ENCODE measurements at regions not wholly inside any gene's neighbourhood (a gene's known extent, or its start where the extent isn't known, plus 50 kb on each side); places are given as distances from the start of the nearest gene placed in this dataset.

DNA sequence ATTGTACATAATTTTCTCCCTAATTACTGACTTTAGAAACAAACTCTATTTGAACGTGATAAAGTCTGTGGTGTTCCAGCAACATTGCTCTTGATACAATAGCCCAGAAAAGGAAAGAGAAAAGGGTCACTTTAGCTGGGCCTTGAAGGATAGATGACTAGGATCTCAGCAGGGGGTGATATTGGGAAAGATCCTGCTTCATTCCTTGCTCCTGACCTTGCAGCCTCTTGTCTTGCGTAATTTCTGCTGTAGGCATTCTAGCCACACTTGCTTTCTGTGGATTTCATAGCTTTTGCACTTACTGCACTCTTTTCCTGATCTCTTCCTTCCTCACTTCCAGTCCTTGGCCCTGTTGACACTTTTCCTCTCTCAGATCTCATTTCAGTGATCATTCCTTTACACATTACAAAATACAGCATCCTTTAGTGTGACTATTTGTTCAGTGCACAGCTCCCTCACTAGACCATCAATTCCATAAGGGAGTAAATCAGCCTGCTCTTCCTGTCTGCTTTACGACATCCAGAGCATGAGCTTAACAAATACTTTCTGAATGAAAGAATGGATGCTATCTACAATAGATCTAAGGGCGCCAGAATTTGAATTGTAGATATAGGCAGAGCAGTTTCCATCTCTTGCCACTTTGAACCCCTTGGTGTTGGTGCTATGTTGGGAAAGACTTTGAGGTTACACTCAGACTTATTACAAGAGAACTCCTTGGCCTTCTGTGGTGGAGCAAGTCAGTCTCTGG, 559.6 kb upstream of the MDFIC2 start:
- CTCF ChIA-PET, result interaction anchor here (1.0 kb wide), 1 partner anchor 155 kb away, joined by 3 read pairs; no protein-coding TSS in a partner anchor
- Histone ChIP-seq H3K9me1 (replicated peaks; ENCODE audit: control insufficient read depth, extremely low read depth, insufficient read depth, low read length) (no peaks in the 10 kb centered on the region), H3K4me3 (replicated peaks in 1 of 3; ENCODE audit: insufficient read depth in 1 of 3, low read depth in 1 of 3, low read length in 3 of 3) (no peak overlapping the region), H3K36me3 (ENCODE audit: control insufficient read depth in 2 of 2, extremely low read depth in 1 of 2, insufficient read depth in 2 of 2, low read length in 2 of 2) (no peaks in the 10 kb centered on the region), H3K4me1 (ENCODE audit: control insufficient read depth, extremely low read depth, insufficient read depth, low read length) (no peaks in the 10 kb centered on the region), H3K79me2 (ENCODE audit: control insufficient read depth, insufficient read depth, low read length) (no peaks in the 10 kb centered on the region), H3K27me3 (ENCODE audit: control insufficient read depth in 2 of 2, insufficient read depth in 2 of 2, low read length in 2 of 2) (no peaks in the 10 kb centered on the region), H3K4me2 (ENCODE audit: insufficient read depth, low read length) (no peak overlapping the region), H4K20me1 (replicated peaks; ENCODE audit: control insufficient read depth, extremely low read depth, insufficient read depth, low read length) (no peaks in the 10 kb centered on the region), H3K9me3 (replicated peaks; ENCODE audit: control insufficient read depth, insufficient read depth, low read length) (no peaks in the 10 kb centered on the region), H3K9ac (replicated peaks; ENCODE audit: extremely low read depth, insufficient read depth, low read length) (no peak overlapping the region), H2AFZ (ENCODE audit: low read depth, low read length) (no peak overlapping the region), H3K27ac (ENCODE audit: insufficient read depth, low read depth, low read length) (no peak overlapping the region)
- no peak for TF ChIP-seq FOS (IDR thresholded peaks at IDR 0.05; ENCODE audit: borderline replicate concordance, insufficient read depth, low read length)
- TF ChIP-seq, protein P1, sequence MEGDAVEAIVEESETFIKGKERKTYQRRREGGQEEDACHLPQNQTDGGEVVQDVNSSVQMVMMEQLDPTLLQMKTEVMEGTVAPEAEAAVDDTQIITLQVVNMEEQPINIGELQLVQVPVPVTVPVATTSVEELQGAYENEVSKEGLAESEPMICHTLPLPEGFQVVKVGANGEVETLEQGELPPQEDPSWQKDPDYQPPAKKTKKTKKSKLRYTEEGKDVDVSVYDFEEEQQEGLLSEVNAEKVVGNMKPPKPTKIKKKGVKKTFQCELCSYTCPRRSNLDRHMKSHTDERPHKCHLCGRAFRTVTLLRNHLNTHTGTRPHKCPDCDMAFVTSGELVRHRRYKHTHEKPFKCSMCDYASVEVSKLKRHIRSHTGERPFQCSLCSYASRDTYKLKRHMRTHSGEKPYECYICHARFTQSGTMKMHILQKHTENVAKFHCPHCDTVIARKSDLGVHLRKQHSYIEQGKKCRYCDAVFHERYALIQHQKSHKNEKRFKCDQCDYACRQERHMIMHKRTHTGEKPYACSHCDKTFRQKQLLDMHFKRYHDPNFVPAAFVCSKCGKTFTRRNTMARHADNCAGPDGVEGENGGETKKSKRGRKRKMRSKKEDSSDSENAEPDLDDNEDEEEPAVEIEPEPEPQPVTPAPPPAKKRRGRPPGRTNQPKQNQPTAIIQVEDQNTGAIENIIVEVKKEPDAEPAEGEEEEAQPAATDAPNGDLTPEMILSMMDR (IDR thresholded peaks at IDR 0.05; ENCODE audit: extremely low read depth in 1 of 2, insufficient read depth in 1 of 2, low read depth in 1 of 2, low read length in 2 of 2), result no peak
- intact Hi-C loops (cut with micrococcal nuclease), result no loop called here
- dilution Hi-C loops (cut with MboI; ENCODE audit: extremely low pct_ligation_motif_present, low sequenced_read_pairs), result no loop called here
- FAIRE-seq, result no peak
- DNase-seq (ENCODE audit: low read depth, low spot score), result no peak
- no TSS peak for BruUV-seq (replicated peaks)
- POLR2A ChIA-PET, result no interaction called here

DNA sequence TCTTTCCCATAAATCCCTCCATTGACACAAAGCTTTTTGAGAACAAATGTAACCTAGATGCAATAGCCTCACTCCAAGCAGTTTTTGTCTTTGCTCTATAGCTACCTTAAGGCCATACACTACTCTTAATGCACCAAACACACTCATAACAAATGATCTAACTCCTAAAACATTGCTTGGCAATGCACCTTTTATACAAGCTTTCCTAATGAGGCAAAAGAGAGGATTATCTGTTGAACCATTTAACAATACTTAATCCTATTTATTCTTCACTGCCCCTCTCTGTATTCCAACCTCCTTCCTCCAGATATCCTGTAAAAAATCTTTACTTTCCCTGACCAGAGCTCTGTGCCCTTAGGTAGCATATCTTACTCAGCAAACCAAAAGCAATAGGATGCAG, 558.1 kb upstream of the MDFIC2 start:
- TF ChIP-seq POLR2A (IDR thresholded peaks at IDR 0.05; ENCODE audit: low read depth, low read length) (no peak), POLR2AphosphoS5 (IDR thresholded peaks at IDR 0.05; ENCODE audit: insufficient read depth, low read depth, low read length) (no peak), MYC (IDR thresholded peaks at IDR 0.05; ENCODE audit: low read depth, low read length) (no peak), FOS (IDR thresholded peaks at IDR 0.05; ENCODE audit: borderline replicate concordance, insufficient read depth, low read length) (no peak), EZH2 (IDR thresholded peaks at IDR 0.05; ENCODE audit: borderline replicate concordance, low read depth, low read length, severe bottlenecking) (no peak), GATA2 (IDR thresholded peaks at IDR 0.05; ENCODE audit: insufficient read depth, insufficient read length, low read depth, low read length) (no peak), JUN (IDR thresholded peaks at IDR 0.05; ENCODE audit: borderline replicate concordance, insufficient read depth, insufficient read length, low read depth) (no peak)
- TF ChIP-seq, protein P2, sequence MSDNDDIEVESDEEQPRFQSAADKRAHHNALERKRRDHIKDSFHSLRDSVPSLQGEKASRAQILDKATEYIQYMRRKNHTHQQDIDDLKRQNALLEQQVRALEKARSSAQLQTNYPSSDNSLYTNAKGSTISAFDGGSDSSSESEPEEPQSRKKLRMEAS (IDR thresholded peaks at IDR 0.05; ENCODE audit: insufficient read depth, insufficient read length), result no peak
- TF ChIP-seq, protein P1 (IDR thresholded peaks at IDR 0.05; ENCODE audit: extremely low read depth in 1 of 2, insufficient read depth in 1 of 2, low read depth in 1 of 2, low read length in 2 of 2), result no peak
- no peak overlapping the region for H2AFZ ChIP-seq (ENCODE audit: low read depth, low read length)
- no peaks in the 10 kb centered on the region for H3K79me2 ChIP-seq (ENCODE audit: control insufficient read depth, insufficient read depth, low read length)
- POLR2A ChIA-PET, result no interaction called here
- H3K9me3 ChIP-seq (replicated peaks; ENCODE audit: control insufficient read depth, insufficient read depth, low read length), result no peaks in the 10 kb centered on the region
- CTCF ChIA-PET, result no interaction called here
- H3K4me2 ChIP-seq (ENCODE audit: insufficient read depth, low read length), result no peak overlapping the region
- H3K9ac ChIP-seq (replicated peaks; ENCODE audit: extremely low read depth, insufficient read depth, low read length), result no peak overlapping the region
- intact Hi-C loops (cut with micrococcal nuclease) (no loop called here), dilution Hi-C loops (cut with MboI; ENCODE audit: extremely low pct_ligation_motif_present, low sequenced_read_pairs) (no loop called here)
- H4K20me1 ChIP-seq (replicated peaks; ENCODE audit: control insufficient read depth, extremely low read depth, insufficient read depth, low read length), result no peaks in the 10 kb centered on the region
- no peak overlapping the region for H3K4me3 ChIP-seq (replicated peaks in 1 of 3; ENCODE audit: insufficient read depth in 1 of 3, low read depth in 1 of 3, low read length in 3 of 3)
- FAIRE-seq, result no peak
- peaks cover 0 to 3% of the 10 kb centered on the region in 2 experiments for H3K27me3 ChIP-seq (ENCODE audit: control insufficient read depth in 2 of 2, insufficient read depth in 2 of 2, low read length in 2 of 2)
- no peaks in the 10 kb centered on the region for H3K36me3 ChIP-seq (ENCODE audit: control insufficient read depth in 2 of 2, extremely low read depth in 1 of 2, insufficient read depth in 2 of 2, low read length in 2 of 2)
- BruUV-seq (replicated peaks), result no TSS peak
- H3K4me1 ChIP-seq (ENCODE audit: control insufficient read depth, extremely low read depth, insufficient read depth, low read length), result no peaks in the 10 kb centered on the region
- no peak for DNase-seq (ENCODE audit: low read depth, low spot score)
- no peak overlapping the region for H3K27ac ChIP-seq (ENCODE audit: insufficient read depth, low read depth, low read length)
- H3K9me1 ChIP-seq (replicated peaks; ENCODE audit: control insufficient read depth, extremely low read depth, insufficient read depth, low read length), result no peaks in the 10 kb centered on the region

Measured in endothelial cell of umbilical vein (primary cell).